Common myeloid progenitor, CD34-positive (primary cell): ENCODE measurements at regions not wholly inside any gene's neighbourhood (a gene's known extent, or its start where the extent isn't known, plus 50 kb on each side); places are given as distances from the start of the nearest gene placed in this dataset.

Experiments used
- CTCF ChIA-PET: fragments of 350-600 bp; sonication (Branson Sonifier 250); formaldehyde crosslinking; loops from one replicate; lab custom pipeline; 2021; ENCODE audit warnings: antibody characterized with exemption; lab: Charles Lee
- POLR2A ChIA-PET: fragments of 350-600 bp; sonication (Branson Sonifier 250); formaldehyde crosslinking; loops from one replicate; lab custom pipeline; 2021; ENCODE audit warnings: antibody characterized with exemption; lab: Charles Lee
- DNase-seq, 3 donors: peaks; one replicate each; pipeline versions ENCODE4 v3.0.0 to v3.0.0-alpha.2; 2013
- H3K27ac ChIP-seq, 2 experiments: 1 replicate in 1 of 2; 2 replicates in 1 of 2; pipeline ENCODE4 v1.7.0; 2013; ENCODE audit warnings: inconsistent platforms in 2 of 2, low read length in 2 of 2, mild to moderate bottlenecking in 2 of 2, low read depth in 1 of 2, moderate library complexity in 1 of 2; ENCODE audit not compliant: severe bottlenecking in 2 of 2, insufficient read depth in 1 of 2, poor library complexity in 1 of 2
- H3K27me3 ChIP-seq, 5 experiments: replicated peaks in 2 of 5; 1 replicate in 3 of 5; 2 replicates in 2 of 5; pipeline versions ENCODE4 v1.6.1 to v1.7.0; 2013; ENCODE audit warnings: low read length in 4 of 5, mild to moderate bottlenecking in 2 of 5, moderate library complexity in 2 of 5, inconsistent platforms in 1 of 5; ENCODE audit not compliant: insufficient read depth in 5 of 5, control insufficient read depth in 4 of 5
- H3K36me3 ChIP-seq, 4 experiments: 1 replicate in 2 of 4; 2 replicates in 2 of 4; pipeline versions ENCODE4 v1.6.1 to v1.7.0; 2013; ENCODE audit warnings: low read length in 3 of 4, control low read depth in 1 of 4, mild to moderate bottlenecking in 1 of 4; ENCODE audit not compliant: control insufficient read depth in 4 of 4, insufficient read depth in 4 of 4
- H3K4me1 ChIP-seq, 4 experiments: 1 replicate in 3 of 4; 2 replicates in 1 of 4; pipeline versions ENCODE4 v1.6.1 to v1.7.1; 2013; ENCODE audit warnings: low read length in 3 of 4, mild to moderate bottlenecking in 3 of 4, control low read depth in 1 of 4, inconsistent platforms in 1 of 4, moderate library complexity in 1 of 4; ENCODE audit not compliant: control insufficient read depth in 4 of 4, insufficient read depth in 4 of 4; ENCODE audit errors: control extremely low read depth in 1 of 4
- H3K4me3 ChIP-seq, 7 experiments: 1 replicate in 4 of 7; 2 replicates in 3 of 7; pipeline versions ENCODE4 v1.5.1 to v1.7.0; 2013; ENCODE audit warnings: mild to moderate bottlenecking in 7 of 7, low read length in 6 of 7, moderate library complexity in 6 of 7, inconsistent platforms in 2 of 7, low read depth in 2 of 7, control low read depth in 1 of 7; ENCODE audit not compliant: insufficient read depth in 4 of 7, control insufficient read depth in 1 of 7; ENCODE audit errors: extremely low read depth in 1 of 7
- H3K9me3 ChIP-seq, 5 experiments: 1 replicate in 4 of 5; 2 replicates in 1 of 5; pipeline versions ENCODE4 v1.6.1 to v1.7.1; 2013; ENCODE audit warnings: low read length in 4 of 5, mild to moderate bottlenecking in 2 of 5, inconsistent platforms in 1 of 5, low read depth in 1 of 5, moderate library complexity in 1 of 5; ENCODE audit not compliant: control insufficient read depth in 4 of 5, insufficient read depth in 2 of 5; ENCODE audit errors: control extremely low read depth in 1 of 5
- WGBS: methylation state at CpG from one replicate; pipeline ENCODE4 v1.1.5; 2013; ENCODE audit not compliant: insufficient coverage; 5-methylcytosine and 5-hydroxymethylcytosine counted together

- DNase-seq, result no peak
- ChIA-PET POLR2A (no interaction called here), CTCF (interaction anchor here (0.7 to 3.0 kb wide), 6 partner anchors 10 to 40 kb away, joined by 3 to 11 read pairs (median 4); no protein-coding TSS in a partner anchor)
- Histone ChIP-seq H3K4me1 (peaks cover 4 to 48% (median 26%) of the 10 kb centered on the region in 4 experiments), H3K9me3 (no peaks in the 10 kb centered on the region), H3K36me3 (peaks cover 0 to 16% (median 4%) of the 10 kb centered on the region in 4 experiments), H3K27ac (no peak overlapping the region), H3K27me3 (no peaks in the 10 kb centered on the region), H3K4me3 (no peak overlapping the region)
- WGBS, result no CpG with 5 or more reads among the region's 3 CpGs
Observed at GRCh38 chr5:160479220-160479619, 57.6 kb downstream of the PTTG1 start.

GRCh38 chr5:160479926-160480325 is 58.3 kb downstream of the PTTG1 start:
- peak in 1 of 3 donors; percentile 24 for DNase-seq

GRCh38 chr5:160480652-160481051 is 59.0 kb downstream of the PTTG1 start:
- DNase-seq, result no peak
- POLR2A ChIA-PET, result no interaction called here
- Histone ChIP-seq H3K9me3 (no peaks in the 10 kb centered on the region), H3K27me3 (no peaks in the 10 kb centered on the region), H3K4me3 (no peak overlapping the region), H3K27ac (no peak overlapping the region), H3K36me3 (peaks cover 2 to 16% (median 6%) of the 10 kb centered on the region in 4 experiments), H3K4me1 (peaks cover 4 to 42% (median 26%) of the 10 kb centered on the region in 4 experiments)
- CTCF ChIA-PET, result interaction anchor here (0.7 to 3.0 kb wide), 7 partner anchors 11 to 60 kb away, joined by 3 to 11 read pairs (median 3); no protein-coding TSS in a partner anchor
- 100% methylated on average over 1 of the region's 1 CpG for WGBS

More at GRCh38 chr5:160479926-160480325, 58.3 kb downstream of the PTTG1 start:
- H3K4me3 ChIP-seq, result no peak overlapping the region
- peaks cover 2 to 16% (median 3%) of the 10 kb centered on the region in 4 experiments for H3K36me3 ChIP-seq
- H3K27ac ChIP-seq, result no peak overlapping the region
- H3K9me3 ChIP-seq, result no peaks in the 10 kb centered on the region
- peaks cover 4 to 44% (median 26%) of the 10 kb centered on the region in 4 experiments for H3K4me1 ChIP-seq
- 77% methylated on average over 6 of the region's 7 CpGs for WGBS
- no peaks in the 10 kb centered on the region for H3K27me3 ChIP-seq
- ChIA-PET CTCF (interaction anchor here (1.1 to 3.0 kb wide), 5 partner anchors 10 to 41 kb away, joined by 3 to 11 read pairs (median 4); no protein-coding TSS in a partner anchor), POLR2A (no interaction called here)

- H3K27ac ChIP-seq, result no peak overlapping the region
- WGBS, result no CpG with 5 or more reads among the region's 2 CpGs
- H3K27me3 ChIP-seq, result no peaks in the 10 kb centered on the region
- H3K4me1 ChIP-seq, result peaks cover 10 to 29% (median 22%) of the 10 kb centered on the region in 4 experiments
- H3K4me3 ChIP-seq, result no peak overlapping the region
- CTCF ChIA-PET, result interaction anchor here (1.7 to 3.5 kb wide), 3 partner anchors 18 to 46 kb away, joined by 4 to 22 read pairs (median 8); no protein-coding TSS in a partner anchor
- no peak for DNase-seq
- POLR2A ChIA-PET, result no interaction called here
- H3K9me3 ChIP-seq, result no peaks in the 10 kb centered on the region
- H3K36me3 ChIP-seq, result peaks cover 2 to 27% (median 10%) of the 10 kb centered on the region in 4 experiments
Observed at GRCh38 chr5:160484678-160485077, 63.0 kb downstream of the PTTG1 start.

DNA sequence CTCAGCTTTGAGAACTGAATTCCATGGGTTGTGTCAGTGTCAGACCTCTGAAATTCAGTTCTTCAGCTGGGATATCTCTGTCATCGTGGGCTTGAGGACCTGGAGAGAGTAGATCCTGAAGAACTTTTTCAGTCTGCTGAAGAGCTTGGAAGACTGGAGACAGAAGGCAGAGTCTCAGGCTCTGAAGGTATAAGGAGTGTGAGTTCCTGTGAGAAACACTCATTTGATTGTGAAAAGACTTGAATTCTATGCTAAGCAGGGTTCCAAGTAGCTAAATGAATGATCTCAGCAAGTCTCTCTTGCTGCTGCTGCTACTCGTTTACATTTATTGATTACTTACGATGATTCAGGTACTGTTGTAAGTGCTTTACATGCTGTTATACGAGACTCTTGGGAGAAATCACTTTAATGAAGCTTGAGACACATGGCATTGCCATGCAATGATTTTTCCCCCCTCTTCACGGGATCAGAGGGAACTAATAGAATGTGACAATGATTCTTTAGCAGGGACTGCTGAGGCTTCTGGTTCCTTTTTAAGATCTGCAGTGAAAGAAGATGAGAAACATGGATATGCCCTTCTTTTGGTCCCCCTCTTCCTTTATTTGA is 63.8 kb downstream of the PTTG1 start:
- Histone ChIP-seq H3K9me3 (no peaks in the 10 kb centered on the region), H3K36me3 (peaks cover 2 to 22% (median 10%) of the 10 kb centered on the region in 4 experiments), H3K4me3 (no peak overlapping the region), H3K4me1 (peaks cover 10 to 21% (median 17%) of the 10 kb centered on the region in 4 experiments), H3K27ac (no peak overlapping the region), H3K27me3 (no peaks in the 10 kb centered on the region)
- CTCF ChIA-PET, result interaction anchor here (0.8 to 3.5 kb wide), 6 partner anchors 8 to 47 kb away, joined by 3 to 22 read pairs (median 4); no protein-coding TSS in a partner anchor
- POLR2A ChIA-PET, result no interaction called here
- 93% methylated on average over 3 of the region's 5 CpGs for WGBS
- DNase-seq, result no peak

DNA sequence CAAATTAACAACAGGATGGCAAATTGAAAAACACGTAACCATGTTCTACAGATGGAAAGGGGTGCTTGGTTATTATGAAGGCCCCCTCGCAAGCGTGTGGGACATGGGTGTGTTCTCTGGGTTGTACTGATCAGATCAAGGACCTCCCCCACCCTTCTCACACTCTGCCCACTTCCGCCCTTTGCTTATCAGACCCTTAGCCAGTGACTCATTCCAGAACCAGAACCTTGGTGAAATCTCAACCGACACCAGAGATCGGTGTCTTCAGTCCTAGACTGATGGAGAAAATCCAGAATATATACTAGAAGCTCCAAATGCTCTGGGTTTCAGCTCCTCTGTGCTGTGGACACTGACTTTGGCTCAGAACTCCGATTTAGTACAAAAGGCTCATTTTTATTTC is 64.9 kb downstream of the PTTG1 start:
- CTCF ChIA-PET, result interaction anchor here (1.0 to 1.4 kb wide), 3 partner anchors 10 to 19 kb away, joined by 3 to 5 read pairs (median 3); no protein-coding TSS in a partner anchor
- H3K4me1 ChIP-seq, result peaks cover 6 to 19% (median 11%) of the 10 kb centered on the region in 4 experiments
- peaks cover 2 to 22% (median 10%) of the 10 kb centered on the region in 4 experiments for H3K36me3 ChIP-seq
- H3K27me3 ChIP-seq, result no peaks in the 10 kb centered on the region
- DNase-seq, result no peak
- no peaks in the 10 kb centered on the region for H3K9me3 ChIP-seq
- H3K27ac ChIP-seq, result no peak overlapping the region
- H3K4me3 ChIP-seq, result no peak overlapping the region
- WGBS, result 95% methylated on average over 4 of the region's 7 CpGs
- POLR2A ChIA-PET, result no interaction called here
